A549 (cell line): ENCODE measurements at regions not wholly inside any gene's neighbourhood (a gene's known extent, or its start where the extent isn't known, plus 50 kb on each side); places are given as distances from the start of the nearest gene placed in this dataset.

ENCODE experiments used
- CTCF ChIP-seq: fragments of >200 bp; sonication (Bioruptor Twin); formaldehyde crosslinking; IDR thresholded peaks from 3 replicates; pipeline ENCODE4 v1.5.1; 2016
- ZC3H11A ChIP-seq: fragments of 450-650 bp; IDR thresholded peaks from 2 replicates; pipeline ENCODE4 v1.6.1; 2014; ENCODE audit warnings: antibody characterized with exemption, mild to moderate bottlenecking
- TF ChIP-seq, protein P1 (sequence below): fragments of 200-600 bp; sonication (generic); IDR thresholded peaks from 2 replicates; pipeline ENCODE4 v1.6.1; 2016; ENCODE audit warnings: antibody characterized with exemption, mild to moderate bottlenecking, moderate library complexity

- TF ChIP-seq CTCF: no peak
- TF ChIP-seq, protein P1, sequence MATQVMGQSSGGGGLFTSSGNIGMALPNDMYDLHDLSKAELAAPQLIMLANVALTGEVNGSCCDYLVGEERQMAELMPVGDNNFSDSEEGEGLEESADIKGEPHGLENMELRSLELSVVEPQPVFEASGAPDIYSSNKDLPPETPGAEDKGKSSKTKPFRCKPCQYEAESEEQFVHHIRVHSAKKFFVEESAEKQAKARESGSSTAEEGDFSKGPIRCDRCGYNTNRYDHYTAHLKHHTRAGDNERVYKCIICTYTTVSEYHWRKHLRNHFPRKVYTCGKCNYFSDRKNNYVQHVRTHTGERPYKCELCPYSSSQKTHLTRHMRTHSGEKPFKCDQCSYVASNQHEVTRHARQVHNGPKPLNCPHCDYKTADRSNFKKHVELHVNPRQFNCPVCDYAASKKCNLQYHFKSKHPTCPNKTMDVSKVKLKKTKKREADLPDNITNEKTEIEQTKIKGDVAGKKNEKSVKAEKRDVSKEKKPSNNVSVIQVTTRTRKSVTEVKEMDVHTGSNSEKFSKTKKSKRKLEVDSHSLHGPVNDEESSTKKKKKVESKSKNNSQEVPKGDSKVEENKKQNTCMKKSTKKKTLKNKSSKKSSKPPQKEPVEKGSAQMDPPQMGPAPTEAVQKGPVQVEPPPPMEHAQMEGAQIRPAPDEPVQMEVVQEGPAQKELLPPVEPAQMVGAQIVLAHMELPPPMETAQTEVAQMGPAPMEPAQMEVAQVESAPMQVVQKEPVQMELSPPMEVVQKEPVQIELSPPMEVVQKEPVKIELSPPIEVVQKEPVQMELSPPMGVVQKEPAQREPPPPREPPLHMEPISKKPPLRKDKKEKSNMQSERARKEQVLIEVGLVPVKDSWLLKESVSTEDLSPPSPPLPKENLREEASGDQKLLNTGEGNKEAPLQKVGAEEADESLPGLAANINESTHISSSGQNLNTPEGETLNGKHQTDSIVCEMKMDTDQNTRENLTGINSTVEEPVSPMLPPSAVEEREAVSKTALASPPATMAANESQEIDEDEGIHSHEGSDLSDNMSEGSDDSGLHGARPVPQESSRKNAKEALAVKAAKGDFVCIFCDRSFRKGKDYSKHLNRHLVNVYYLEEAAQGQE: no peak
- TF ChIP-seq ZC3H11A: no peak
Measured at GRCh38 chr12:97246368-97246767, 216.2 kb upstream of the RMST start.
